K562 (cell line): ENCODE measurements at regions not wholly inside any gene's neighbourhood (a gene's known extent, or its start where the extent isn't known, plus 50 kb on each side); places are given as distances from the start of the nearest gene placed in this dataset.
"Not testable (repeated sequence)": the region's sequence is repeated elsewhere in the genome, so short reads cannot be mapped to it uniquely, and the experiment has no call there.

Source experiments
- CBFA2T2 ChIP-seq: fragments of 450-650 bp; conservative IDR thresholded peaks from 2 replicates; pipeline ENCODE4 v1.6.1; 2017; ENCODE audit warnings: mild to moderate bottlenecking
- CREB3L1 ChIP-seq: fragments of 450-650 bp; IDR thresholded peaks from 2 replicates; pipeline ENCODE4 v1.6.1; 2014; ENCODE audit warnings: low read depth, mild to moderate bottlenecking, moderate library complexity, borderline replicate concordance
- SMC3 ChIP-seq: conservative IDR thresholded peaks from 2 replicates; pipeline ENCODE4 v1.6.1; 2011; ENCODE audit warnings: low read depth, low read length, improper control_type of control experiment; ENCODE audit not compliant: insufficient read depth
- USF2 ChIP-seq: sonication (generic); formaldehyde crosslinking; IDR thresholded peaks from 2 replicates; pipeline ENCODE4 v1.5.0; 2020; ENCODE audit warnings: missing genetic modification reagents

- TF ChIP-seq CBFA2T2; USF2 (CRISPR knock-in tag); SMC3; CREB3L1: not testable (repeated sequence)
Observed at GRCh38 chr9:62679020-62679419, 1489.2 kb downstream of the SPATA31A7 start.
